ENCODE measurements at regions not wholly inside any gene's neighbourhood (a gene's known extent, or its start where the extent isn't known, plus 50 kb on each side); places are given as distances from the start of the nearest gene placed in this dataset.
"Not testable (repeated sequence)": the region's sequence is repeated elsewhere in the genome, so short reads cannot be mapped to it uniquely, and the experiment has no call there.

DNA sequence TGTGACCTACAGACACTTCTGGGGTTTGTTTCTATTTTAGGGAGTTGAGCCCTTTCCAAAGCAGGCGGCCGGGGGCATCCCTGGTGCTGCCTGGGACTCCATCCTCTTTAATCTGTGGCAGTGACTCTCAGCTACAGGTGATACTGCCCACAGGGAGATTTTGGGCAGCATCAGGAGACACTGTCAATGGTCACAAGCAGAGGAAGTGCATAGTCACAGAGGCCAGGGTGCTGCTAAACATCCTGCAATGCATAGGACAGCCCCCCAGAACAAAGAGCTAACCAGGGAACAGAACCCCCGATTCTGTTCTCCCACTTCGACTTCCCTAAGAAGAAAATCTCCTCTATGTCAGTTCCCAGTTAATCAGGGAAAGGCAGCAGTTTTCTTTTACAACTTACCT is 66.2 kb downstream of the TEX35 start:
- TF ChIP-seq, protein P1, sequence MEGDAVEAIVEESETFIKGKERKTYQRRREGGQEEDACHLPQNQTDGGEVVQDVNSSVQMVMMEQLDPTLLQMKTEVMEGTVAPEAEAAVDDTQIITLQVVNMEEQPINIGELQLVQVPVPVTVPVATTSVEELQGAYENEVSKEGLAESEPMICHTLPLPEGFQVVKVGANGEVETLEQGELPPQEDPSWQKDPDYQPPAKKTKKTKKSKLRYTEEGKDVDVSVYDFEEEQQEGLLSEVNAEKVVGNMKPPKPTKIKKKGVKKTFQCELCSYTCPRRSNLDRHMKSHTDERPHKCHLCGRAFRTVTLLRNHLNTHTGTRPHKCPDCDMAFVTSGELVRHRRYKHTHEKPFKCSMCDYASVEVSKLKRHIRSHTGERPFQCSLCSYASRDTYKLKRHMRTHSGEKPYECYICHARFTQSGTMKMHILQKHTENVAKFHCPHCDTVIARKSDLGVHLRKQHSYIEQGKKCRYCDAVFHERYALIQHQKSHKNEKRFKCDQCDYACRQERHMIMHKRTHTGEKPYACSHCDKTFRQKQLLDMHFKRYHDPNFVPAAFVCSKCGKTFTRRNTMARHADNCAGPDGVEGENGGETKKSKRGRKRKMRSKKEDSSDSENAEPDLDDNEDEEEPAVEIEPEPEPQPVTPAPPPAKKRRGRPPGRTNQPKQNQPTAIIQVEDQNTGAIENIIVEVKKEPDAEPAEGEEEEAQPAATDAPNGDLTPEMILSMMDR (IDR thresholded peaks at IDR 0.05): no peak
- no peak for ATAC-seq (ENCODE audit: low FRiP score)
- no peak for DNase-seq (ENCODE audit: low spot score)

DNA sequence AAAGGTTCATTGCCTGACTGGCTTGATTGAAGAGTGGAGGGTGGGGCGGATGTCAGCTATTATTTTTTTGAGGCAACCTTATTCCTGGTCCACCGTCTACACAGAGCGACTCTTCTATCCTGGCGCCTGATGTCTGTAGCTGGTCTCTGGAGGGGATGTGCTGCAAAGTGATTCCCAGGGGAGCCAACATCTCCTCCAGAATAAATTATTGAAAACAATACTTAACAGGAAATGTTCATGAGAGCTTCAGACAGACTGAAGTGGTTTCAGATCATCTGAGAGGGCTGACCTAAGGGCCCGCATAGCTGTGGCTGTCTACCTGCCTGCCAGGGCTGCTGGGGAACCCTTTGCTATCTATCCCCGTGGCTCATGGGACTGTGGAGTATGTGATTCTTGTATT is 66.7 kb downstream of the TEX35 start:
- ATAC-seq (ENCODE audit: low FRiP score) (no peak), DNase-seq (ENCODE audit: low spot score) (no peak)
- TF ChIP-seq, protein P1 (IDR thresholded peaks at IDR 0.05): no peak

DNA sequence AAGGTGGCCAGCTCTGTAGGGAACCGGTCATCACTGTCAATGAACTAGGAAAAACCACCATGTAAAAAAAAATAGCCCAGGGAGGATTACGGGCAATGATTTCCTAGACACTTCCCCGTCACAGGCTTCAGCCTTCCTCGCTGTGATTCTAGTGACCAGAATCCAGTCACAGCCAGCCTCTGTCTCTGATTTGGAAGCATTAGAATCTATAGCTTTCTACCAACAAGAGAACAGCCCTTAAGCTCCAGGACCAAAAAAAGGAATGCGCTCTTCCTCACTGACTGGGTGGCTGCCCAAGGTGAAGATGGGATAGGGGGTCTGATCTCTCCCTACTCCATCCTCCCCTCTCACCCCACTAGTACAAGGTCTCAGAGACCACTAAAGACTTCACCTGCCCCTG is 67.2 kb downstream of the TEX35 start:
- ATAC-seq (ENCODE audit: low FRiP score) (no peak), DNase-seq (ENCODE audit: low spot score) (no peak)
- TF ChIP-seq, protein P1 (IDR thresholded peaks at IDR 0.05): no peak

DNA sequence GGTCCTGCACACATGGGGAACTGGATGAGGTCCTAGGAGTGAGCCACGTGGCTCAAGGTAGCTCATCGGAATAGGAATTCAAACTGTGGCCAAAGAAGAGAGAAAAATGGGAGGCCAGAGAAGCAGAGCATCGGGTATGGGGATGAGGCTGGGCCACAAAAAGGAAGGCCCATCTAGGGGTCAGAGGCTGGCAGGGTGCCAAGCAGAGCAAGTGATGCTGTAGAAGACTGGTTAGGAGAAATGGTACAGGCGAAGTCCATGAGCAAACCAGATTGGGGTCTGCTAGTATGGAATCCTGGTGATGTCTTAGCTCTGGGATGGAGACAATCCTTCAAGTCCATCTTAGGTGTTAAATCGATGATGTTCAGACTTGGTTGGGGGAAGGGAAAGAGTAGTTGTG is 68.0 kb downstream of the TEX35 start:
- TF ChIP-seq, protein P1 (IDR thresholded peaks at IDR 0.05): no peak
- DNase-seq (ENCODE audit: low spot score) (no peak), ATAC-seq (ENCODE audit: low FRiP score) (no peak)

DNA sequence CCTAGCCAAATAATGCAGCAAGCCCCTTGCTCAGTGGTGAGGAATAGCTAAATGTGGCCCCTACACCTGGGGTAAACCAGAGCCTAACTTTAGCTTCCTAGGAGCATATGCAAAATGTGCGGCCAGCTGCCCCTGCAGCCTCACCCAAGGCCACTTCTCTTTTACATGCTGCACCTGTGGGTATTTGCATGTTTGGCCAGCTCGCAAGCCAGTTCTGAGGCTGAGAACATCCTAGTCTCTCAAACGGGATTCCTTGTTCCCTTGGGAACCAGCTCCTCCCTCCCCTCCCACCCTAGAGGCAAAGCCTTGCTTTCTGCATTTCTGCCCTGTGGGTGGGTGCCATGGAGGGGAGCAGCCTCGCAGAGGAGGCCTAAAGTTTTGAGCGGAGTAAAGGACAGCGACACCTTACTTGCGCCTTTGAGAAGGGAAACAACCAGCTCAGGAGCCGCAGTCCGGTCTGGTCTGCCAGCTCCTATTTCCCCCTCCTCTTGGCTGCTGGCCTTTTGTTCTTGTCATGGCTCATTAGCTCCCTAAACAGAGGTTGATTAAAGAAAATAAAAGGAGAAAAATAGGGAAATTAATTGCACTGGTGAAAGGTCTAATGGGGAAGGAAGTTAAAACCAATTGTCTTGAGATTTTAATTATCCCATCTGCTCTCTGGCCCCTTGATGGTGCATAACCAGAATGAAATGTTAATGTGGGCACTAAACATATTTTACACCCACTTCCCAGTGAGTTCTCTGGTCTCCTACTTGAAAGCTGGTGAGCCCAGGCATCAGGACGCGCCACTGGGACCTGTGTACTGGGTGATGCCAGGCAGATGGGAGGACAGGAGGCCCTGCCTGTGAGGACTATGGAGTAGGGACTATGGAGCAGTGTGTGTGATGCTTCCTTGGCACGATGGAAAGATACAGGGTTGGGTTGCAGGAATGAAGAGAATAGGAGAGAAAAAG is 68.7 kb downstream of the TEX35 start:
- ATAC-seq (ENCODE audit: low FRiP score) (no peak), DNase-seq (ENCODE audit: low spot score) (no peak)
- TF ChIP-seq, protein P1 (IDR thresholded peaks at IDR 0.05): no peak

DNA sequence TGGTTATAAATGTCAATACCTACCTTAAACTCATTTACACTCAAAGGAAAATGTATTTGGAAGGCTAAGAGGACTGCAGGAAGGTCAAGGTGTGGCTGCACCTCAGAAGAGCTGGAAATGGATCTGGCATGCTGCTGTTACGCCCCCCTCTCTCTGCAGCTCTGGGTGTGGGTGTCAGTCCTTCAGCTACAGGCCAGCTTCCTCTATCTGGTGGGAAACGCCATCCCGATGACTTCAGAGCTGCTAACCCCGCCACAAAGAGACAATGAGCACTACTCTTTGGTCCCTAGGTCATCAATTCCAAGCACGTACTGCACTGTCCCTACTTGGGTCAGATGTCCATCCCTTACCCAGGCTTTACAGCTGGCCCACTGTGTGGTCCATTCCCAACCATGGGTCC is 74.2 kb downstream of the TEX35 start:
- ATAC-seq (ENCODE audit: low FRiP score): no peak
- TF ChIP-seq, protein P1 (IDR thresholded peaks at IDR 0.05): no peak
- no peak for DNase-seq (ENCODE audit: low spot score)

DNA sequence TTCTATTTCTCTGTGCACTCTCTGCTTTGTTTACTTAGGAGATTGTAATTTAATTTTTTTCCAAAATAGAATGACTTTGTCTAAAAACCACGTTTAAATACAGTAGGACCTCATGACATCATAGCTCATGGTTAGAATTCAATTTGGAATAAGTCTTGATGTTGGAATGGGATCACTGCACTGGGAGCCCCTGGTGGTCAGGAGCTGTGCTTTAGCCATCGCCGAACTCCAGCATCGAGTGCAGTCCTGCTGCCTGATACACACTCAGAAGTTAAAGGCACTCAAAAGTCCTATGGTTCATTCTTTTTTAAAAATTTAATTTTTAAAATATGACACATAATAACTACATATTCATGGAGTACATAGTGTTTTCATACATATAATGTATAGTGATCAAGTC is 75.1 kb downstream of the TEX35 start:
- ATAC-seq (ENCODE audit: low FRiP score) (no peak), DNase-seq (ENCODE audit: low spot score) (no peak)
- TF ChIP-seq, protein P1 (IDR thresholded peaks at IDR 0.05): no peak

DNA sequence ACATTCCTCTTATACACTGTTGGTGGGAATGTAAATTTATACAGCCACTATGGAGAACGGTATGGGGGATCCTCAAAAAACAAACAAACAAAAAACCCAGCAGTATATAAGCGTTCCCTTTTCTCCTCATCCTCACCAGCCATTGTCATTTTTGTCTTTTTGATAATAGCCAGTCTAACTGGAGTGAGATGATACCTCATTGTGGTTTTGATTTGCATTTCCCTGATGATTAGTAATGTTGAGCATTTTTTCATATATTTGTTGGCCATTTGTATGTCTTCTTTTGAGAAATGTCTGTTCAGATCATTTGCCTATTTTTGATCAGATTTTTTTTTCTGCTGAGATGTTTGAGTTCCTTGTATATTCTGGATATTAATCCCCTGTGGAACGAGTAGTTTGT is 76.1 kb downstream of the TEX35 start:
- not testable (repeated sequence) for DNase-seq (ENCODE audit: low spot score); ATAC-seq (ENCODE audit: low FRiP score)

DNA sequence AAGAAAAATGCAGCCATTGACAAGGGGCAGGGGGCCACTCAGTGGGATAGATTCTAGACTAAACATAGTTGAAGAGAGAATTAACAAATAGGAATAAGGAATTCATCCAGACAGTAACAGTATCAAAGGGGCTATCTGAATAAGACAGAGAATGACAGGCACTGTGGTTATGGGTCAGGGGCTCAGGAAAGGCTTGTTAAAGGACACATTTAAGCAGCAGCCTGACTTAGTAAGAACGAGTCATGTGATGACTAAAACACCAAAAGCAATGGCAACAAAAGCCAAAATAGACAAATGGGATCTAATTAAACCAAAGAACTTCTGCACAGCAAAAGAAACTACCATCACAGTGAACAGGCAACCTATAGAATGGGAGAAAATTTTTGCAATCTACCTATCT is 78.9 kb downstream of the TEX35 start:
- ATAC-seq (ENCODE audit: low FRiP score); DNase-seq (ENCODE audit: low spot score): not testable (repeated sequence)
